ENCODE measurements at regions not wholly inside any gene's neighbourhood (a gene's known extent, or its start where the extent isn't known, plus 50 kb on each side); places are given as distances from the start of the nearest gene placed in this dataset.
"Not testable (repeated sequence)": the region's sequence is repeated elsewhere in the genome, so short reads cannot be mapped to it uniquely, and the experiment has no call there.

DNA sequence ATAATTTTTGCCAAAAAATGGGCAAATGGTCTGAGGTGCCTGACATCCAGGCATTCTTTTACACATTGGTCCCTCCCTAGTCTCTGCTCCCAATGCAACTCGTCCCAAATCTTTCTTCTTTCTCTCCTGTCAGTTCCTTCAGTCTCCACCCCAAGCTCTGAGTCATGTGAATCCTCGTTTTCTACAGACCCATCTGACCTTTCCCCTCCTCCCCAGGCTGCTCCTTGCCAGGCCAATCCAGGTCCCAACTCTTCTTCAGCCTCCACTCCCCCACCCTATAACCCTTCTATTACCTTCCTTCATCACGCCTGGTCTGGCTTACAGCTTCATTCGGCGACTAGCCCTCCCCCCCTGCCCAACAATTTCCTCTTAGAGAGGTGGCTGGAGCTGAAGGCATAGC, 55.3 kb downstream of the BBS10 start:
- DNase-seq (ENCODE audit: low read depth) = not testable (repeated sequence)

DNA sequence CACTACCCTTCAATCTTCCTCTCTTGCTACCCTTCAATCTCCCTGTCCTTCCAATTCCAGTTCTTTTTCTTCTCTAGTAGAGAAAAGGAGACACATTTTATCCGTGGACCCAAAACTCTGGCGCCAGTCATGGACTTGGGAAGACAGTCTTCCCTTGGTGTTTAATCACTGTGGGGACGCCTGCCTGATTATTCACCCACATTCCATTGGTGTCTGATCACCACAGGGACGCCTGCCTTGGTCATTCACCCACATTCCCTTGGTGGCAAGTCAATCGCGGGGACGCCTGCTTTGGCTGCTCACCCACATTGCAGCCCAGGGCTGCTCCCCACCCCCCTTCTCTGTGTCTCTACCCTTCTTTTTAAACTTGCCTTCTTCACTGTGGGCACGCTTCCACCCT, 55.9 kb downstream of the BBS10 start:
- not testable (repeated sequence) for DNase-seq (ENCODE audit: low read depth)

DNA sequence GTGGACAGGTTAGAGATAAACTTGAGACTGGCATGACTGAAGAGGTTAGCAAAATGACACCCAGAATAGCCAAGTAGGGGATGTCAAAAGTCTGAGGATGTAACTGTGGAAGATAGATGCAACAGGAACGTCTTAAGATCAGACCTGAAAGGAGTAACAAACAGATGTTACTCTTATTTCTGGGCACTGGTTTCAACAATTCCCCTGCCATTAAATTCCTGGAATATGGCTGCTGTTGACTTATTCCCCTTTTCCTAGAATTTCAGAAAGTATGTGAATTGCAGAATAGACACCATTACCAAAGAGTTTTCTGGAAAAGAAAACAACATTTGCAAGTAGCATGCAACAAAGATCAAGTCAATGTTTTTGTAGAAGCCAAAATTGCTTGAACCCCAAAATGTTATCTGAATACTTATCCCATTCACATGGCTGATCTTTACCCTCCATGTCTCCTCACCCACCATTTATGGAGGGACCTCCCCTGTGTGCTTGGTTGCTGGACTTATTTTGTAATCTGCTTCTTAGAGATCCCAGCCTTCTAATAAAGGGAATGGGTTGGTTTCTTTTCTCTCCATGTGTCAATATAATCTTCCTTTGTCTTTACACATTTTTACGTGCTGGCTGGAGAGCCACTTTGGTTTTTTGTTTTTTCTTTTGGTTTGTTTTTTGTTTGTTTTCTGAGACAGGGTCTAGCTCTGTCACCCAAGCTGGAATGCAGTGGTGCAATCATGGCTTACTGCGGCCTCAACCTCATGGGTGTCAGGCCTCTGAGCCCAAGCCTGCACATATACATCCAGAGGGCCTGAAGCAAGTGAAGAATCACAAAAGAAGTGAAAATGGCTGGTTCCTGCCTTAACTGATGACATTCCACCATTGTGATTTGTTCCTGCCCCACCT, 57.0 kb downstream of the BBS10 start:
- DNase-seq (ENCODE audit: low read depth) = no peak

DNA sequence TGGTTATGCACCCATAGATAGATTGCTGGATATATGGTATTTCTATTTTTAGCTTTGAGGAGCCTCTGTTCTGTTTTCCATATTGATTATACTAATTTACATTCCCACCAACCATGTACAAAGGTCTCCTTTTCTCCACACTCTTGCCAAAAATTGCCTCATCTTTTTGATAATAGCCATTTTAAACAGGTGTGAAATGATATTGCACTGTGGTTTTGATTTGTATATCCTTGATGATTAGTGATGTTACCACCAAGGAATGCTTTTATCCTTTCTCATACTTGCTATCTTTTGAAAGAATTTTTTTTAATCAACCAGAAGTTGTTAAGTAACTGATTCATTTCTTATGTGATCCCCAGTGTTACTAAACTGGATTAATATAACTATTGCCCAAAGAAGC, 60.0 kb downstream of the BBS10 start:
- no peak for DNase-seq (ENCODE audit: low read depth)

DNA sequence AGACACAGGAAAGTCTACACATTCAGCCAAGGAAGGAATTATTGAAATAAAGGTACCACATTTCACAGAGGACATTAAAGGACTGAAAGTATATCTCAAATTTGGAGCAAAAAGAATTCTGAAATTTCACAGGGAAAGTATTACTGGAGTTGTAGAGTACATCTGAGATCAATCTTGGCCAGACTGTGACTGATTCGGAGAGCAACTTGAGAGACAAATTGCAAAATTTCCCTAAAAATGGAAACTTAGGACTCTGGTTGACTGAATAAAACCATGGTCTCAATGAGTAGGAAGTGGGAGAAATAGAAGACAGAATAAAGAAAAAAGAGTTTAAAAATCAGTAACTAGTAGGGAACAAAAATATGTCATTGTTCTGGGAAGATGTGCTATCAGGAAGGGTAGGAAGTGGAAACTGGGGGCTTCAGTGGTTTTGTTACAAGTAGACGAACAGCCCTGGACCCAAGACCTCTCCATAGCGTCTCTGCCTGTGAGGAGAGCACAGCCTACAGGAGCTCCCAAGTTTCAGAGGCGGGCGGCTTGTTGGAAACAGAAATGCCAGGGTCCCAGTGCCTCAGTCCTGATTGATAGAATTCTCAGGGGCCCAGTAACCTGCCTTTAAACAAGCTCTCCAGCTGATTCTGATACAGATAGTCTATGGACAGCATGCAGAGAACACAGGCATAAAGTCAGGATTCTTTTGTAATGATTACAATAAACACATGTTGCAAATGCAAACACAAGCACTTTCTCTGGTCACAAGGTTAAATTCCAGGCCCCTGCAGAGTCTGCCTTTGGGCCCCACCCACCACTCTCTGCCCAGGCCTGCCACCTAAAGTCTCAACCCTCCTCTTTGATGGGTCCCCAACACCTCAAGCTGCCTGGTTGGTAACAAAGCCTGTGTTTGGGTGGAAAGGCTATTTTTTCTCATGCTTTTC, 63.1 kb downstream of the BBS10 start:
- no peak for DNase-seq (ENCODE audit: low read depth)

DNA sequence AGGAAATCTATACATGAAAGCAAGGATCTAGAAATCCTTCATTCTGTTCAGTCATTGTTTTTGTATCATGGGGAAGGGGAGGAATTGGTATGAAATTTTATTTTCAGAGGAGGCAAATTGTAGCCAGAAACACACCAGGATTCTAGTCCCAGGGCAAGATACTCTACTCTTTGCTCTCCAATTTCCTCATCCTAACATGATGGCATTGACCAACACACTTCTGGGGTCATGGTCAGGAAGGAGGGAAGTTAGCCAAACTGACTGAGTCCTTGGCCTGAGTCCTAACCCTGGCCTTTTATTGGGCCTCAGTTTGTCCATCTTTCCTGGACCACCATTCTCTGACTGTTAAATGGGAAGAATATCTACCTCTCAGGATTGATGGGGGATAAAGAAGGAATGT, 65.5 kb downstream of the BBS10 start:
- DNase-seq (ENCODE audit: low read depth) = no peak

DNA sequence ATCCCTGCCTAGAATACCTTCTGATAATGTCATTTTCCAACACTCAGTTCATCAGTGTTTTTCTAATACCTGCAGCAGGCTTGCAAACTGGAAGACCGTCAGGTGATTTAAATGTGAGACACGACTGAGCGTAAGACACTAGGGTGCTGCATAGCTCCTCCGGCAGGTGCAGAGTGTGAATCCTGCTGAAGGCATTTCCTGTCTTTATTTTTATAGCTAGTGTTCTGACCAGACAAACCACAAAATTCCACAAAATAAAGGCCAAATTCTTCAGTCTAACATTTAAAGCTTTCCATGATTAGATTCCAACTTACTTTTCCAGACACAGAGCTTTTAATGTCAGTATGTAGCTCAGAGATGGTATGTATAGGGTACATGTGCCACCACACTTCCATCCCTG, 70.7 kb downstream of the BBS10 start:
- peak; percentile 78 for DNase-seq (ENCODE audit: low read depth)

DNA sequence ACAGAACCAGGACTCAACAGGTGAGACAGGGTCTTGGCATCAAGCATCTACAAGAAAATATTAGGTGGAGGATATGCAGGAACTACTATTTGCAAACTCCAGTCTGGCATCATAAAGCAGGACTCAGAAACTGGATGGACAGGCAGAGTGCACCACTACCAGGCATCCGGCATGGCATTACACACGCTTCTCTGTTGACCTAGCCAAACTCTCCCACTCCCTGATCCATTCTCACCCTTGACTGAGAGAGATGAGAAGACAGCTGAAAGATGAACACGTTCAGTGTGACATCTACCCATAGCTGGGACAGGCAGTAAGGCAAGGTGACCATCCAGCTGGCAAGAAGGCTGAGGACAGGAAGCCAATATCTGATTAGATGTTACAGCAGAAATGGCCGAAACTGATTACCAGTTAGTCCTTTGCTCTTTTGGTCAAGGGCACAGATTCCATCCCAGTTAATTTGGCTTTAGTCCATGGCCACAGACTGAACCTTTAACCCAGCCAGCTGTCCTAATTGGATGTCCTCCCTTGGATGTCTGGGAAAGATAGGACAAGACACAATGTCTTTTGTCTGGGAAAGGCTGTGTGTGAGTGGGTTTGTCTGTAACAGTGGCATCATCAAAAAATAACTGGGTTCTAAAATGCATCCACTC, 71.6 kb downstream of the BBS10 start:
- no peak for DNase-seq (ENCODE audit: low read depth)

DNA sequence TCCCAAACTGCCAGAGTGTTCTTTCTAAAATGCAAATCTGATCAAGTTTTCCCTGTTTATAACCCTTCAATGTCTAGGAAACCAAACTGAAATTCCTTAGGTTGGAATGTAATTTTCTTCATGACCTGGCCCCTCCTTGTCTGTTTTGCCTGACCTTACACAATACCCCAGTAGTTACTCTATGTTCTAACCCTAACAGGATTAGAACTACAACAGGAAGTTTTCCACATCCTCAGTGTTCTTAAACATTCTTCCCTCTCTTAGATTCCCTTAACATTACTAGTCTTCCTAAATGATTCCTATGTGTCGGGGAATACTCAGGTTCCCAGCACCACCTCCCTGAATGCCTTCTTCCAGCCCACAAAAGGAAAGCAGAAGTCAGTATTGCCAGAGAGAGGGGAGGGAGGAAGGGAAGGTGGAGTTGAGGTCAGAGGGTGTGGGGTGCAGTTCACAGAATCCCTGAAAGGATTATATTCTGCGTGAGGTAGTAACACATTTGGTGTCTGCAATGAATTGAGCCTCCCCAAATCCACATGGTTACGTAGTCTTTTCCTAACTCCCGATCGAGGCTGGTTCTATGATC, 72.6 kb downstream of the BBS10 start:
- no peak for DNase-seq (ENCODE audit: low read depth)

DNA sequence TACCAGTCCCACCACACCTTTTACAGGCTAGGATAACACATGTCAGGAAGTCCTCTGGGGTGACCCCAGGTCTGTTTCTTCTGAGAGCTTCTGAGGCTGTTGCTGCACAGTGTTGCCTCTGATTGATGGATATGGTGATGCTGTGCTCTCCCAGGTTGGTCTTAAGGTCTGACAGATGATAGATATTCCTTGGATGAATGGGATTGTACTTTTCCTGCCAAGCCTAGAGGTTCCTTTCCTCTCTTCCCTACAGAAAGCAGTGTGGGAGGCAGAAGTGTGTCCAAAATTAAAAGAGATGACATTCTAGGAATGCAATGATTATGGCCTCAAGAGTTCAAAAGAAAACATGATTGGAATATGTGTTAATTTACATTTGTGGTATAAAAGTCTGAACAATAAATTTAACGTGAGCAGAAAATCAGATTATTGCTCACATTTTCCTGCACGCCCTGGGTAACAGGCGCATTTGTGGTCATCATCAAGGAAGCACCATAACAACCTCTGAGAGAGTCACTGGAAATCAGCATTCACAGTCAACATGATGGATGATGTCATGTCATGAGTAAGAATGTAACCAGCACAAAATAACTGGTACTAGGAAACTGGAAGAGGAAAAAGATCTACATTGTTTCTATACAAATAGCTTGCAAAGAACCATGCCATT, 73.7 kb downstream of the BBS10 start:
- no peak for DNase-seq (ENCODE audit: low read depth)

DNA sequence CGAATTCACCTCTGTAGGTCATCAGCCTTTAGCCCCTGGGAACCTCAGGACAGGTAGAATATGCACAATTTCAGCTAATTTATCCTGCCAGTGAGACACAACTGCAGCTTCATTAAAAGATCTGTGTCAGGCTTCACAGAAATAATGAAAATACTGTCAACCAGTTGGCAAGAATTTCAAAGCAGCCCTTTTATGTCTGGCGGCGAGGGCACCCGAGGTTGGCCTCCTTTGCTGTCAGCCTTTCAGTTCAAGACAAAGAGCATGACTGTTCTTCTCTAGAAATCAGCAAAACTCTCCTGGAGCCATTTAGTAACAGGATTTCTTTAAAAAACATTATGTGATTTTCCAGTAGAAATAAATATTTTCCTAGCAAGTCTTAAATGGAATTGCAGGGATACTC, 75.9 kb downstream of the BBS10 start:
- DNase-seq (ENCODE audit: low read depth) = no peak

DNA sequence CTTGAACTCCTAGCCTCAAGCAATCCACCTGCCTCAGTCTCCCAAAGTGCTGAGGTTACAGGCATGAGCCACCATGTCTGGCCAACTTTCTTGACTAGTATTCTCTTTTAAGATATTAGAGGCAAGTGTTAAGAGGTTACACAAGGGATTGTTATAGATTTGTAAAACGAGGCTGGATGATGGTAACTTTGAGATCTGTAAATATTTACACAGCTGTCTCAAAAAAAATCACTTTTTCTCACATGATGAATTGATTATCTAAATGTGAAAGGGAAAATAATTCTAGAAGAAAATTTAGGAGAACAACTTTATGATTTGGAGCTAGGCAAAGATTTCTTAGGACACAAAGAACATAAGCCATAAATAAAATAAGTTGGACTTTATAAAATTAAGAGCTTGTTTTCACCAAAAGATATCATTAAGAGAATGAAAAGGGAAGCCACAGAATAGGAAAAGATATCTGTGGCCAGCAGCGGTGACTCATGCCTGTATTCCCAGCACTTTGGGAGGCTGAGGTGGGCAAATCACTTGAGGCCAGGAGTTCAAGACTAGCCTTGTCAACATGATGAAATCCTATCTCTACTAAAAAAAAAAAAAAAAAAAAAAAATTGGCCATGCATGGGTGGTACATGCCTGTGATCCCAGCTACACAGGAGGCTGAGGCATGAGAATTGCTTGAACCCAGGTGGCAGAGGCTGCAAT, 77.4 kb downstream of the BBS10 start:
- DNase-seq (ENCODE audit: low read depth) = no peak

DNA sequence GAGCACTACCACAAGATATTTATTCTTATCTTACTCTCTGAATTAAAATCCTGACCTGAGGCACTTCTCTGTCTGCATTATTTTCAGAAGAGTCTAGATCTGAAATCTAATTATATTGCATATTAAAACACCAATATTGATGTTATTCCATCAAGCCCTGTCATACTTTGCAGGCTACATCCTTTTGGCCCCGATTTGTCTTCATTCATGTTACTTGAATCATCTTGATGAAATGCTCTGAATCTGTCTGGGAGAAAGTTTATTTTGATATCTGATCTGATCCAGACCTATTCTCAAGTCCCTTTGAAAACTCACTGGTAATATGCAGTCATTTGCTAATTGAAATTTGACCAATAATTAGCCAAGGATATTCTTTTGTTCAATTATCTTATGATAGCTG, 79.9 kb downstream of the BBS10 start:
- no peak for DNase-seq (ENCODE audit: low read depth)

DNA sequence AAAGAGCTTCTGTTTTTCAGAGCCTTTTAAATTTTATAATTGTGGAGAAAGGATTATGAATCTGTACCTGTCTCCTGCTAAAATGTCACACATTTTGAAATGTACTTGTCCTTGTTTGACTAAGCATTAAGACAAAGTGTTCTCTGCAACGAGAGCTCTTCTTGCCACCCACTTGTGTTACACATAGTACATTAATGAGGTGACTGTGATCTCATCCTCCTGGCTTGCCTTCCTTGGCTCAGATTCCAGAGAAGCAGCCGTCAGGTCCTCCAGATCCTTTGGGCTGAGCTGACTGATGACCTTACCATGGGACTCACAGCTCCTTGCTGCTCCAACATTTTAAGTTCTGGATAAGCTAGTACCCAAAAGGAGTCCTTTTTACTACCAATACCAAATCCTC, 81.4 kb downstream of the BBS10 start:
- DNase-seq (ENCODE audit: low read depth) = peak; percentile 72

DNA sequence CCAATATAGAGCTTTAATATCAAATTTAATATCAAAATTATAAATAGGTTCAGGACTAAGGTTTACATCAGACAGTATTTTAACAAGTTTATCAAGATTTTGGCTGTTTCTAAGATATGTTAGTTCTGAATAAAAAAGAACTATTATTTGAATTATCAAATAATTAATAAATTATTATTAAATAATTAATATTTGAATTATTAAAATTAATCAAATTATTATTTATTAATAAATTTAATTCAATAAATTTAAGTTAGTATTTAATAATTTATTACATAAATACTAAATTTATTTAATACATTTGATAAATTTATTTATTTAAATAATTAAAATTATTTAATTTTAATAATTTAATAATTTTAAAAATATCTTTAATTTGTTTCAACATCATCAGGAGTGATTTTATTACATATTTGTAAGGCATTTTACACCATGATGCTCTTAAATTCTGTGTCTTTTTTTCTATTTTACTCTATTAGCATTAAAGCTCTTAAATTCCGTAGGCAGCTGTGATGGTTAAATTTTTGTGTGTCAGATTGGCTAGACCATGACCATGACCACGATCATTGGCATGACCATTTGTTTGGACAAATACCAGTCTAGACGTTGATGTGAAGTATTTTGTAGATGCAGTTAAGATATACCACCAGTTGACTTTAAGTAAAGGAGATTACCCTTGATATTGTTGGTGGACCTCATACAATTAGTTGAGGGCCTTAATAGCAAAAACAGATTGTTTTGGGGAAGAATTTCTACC, 82.6 kb downstream of the BBS10 start:
- no peak for DNase-seq (ENCODE audit: low read depth)

DNA sequence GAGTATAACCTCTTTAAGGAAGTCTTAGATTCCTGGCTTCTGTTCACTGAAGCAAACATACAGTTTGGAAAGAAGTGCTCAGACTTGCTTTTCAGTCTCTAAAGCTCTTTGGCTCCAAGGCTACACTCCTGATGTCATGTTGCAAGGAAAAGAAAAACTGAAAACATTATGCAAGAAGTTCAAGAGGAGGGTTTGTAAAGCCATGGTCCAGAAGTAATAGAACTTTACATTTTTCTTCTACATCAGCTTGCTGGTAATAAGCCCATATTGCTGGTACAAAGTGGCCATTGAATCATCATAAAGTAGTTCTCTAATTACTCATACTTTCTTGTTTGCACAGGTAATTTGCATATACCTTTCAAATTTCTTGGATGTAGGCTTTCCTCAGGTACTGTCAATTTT, 83.6 kb downstream of the BBS10 start:
- no peak for DNase-seq (ENCODE audit: low read depth)

DNA sequence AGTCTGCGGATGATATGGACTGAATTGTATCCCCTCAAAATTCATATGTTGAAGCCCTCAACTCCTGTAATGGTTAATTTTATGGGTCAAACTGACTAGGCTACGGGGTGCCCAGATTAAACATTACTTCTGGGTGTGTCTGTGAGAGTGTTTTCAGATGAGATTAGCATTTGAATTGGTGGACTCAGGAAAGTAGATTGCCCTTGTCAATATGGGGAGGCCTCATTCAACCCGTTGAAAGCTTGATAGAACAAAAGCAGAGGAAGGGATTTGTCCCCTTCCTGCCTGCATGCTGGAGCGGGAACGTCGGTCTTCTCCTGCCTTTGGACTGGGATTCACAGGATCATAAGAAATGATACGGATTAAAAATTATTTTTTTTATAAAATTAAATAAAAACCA, 84.5 kb downstream of the BBS10 start:
- DNase-seq (ENCODE audit: low read depth) = no peak

DNA sequence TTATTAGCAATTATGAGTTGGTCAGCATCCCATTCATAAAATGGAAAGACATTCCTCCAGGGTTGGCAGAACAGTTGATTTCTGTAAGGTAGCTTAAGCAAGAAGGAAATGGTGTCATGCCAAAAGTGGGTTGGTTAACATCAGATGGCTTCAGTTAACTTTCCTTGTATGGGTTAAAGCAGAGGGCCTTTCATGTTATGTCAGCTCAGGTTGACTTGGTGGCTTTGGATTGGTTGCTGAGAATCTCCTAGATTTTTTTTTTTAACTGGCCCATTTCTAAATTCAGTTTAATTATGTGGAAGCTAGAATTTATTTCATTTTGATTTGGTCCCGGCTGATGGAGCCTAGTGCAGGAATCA, 87.8 kb downstream of the BBS10 start:
- no peak for DNase-seq (ENCODE audit: low read depth)

DNA sequence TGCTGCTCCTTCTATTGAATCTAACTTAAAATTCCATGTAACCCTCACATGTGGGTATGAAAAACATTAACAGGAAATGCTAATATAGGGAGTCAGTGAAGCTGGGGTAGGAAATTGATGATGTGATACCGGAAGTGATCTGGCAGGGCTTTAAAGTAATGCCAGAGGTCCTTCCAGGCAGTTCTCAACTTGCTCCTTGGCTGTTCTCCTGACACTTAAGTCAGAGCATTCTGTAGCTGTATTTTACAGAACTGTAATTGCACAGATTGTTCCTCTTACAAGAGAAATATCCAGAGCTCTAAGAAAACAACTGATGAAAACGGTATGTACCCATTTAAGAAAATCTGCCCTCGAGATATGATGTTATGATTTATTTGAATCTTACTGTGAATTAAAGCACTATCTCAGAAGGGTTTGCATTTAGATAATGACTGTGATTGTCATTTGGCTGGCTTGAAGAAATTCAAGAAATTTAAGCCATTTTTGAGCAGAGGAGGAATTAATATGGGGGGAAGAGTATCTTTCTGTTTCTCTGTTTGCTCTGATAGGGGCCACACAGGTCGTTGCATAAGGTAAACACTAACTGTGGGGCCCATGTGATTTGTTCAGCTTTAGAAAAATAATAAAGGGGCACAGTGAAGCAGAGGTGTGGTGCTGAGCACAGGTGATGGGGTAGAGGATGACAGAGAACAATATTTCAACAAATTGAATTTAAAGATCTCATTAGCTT, 88.4 kb downstream of the BBS10 start:
- no peak for DNase-seq (ENCODE audit: low read depth)

DNA sequence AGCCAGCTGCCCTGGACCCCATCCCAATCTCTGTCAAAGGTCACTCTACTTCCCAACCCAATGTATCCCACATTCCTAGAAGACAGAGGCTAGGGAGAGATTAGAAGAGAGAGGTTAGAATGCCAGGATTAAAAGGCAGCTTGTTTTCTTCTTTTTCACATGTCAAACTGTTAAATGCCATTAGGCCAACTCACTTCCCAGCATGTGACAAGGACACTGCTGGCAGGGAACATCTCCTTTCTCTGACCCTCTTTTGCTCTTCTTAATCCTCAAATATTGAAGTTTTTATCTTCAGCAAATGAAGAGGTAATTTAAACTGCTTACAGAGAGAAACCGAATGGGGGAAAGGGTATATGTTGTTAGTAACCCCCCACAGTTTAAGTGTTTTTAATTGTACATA, 89.1 kb downstream of the BBS10 start:
- DNase-seq (ENCODE audit: low read depth) = no peak
